ENCODE measurements at regions not wholly inside any gene's neighbourhood (a gene's known extent, or its start where the extent isn't known, plus 50 kb on each side); places are given as distances from the start of the nearest gene placed in this dataset.

- TF ChIP-seq, protein P1, sequence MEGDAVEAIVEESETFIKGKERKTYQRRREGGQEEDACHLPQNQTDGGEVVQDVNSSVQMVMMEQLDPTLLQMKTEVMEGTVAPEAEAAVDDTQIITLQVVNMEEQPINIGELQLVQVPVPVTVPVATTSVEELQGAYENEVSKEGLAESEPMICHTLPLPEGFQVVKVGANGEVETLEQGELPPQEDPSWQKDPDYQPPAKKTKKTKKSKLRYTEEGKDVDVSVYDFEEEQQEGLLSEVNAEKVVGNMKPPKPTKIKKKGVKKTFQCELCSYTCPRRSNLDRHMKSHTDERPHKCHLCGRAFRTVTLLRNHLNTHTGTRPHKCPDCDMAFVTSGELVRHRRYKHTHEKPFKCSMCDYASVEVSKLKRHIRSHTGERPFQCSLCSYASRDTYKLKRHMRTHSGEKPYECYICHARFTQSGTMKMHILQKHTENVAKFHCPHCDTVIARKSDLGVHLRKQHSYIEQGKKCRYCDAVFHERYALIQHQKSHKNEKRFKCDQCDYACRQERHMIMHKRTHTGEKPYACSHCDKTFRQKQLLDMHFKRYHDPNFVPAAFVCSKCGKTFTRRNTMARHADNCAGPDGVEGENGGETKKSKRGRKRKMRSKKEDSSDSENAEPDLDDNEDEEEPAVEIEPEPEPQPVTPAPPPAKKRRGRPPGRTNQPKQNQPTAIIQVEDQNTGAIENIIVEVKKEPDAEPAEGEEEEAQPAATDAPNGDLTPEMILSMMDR (IDR thresholded peaks at IDR 0.05): no peak
- TF ChIP-seq POLR2A (IDR thresholded peaks at IDR 0.05): no peak
Measured at GRCh38 chr11:11742486-11742885, 99.3 kb upstream of the USP47 start.
